Effector memory CD8-positive, alpha-beta T cell (primary cell): ENCODE measurements at regions not wholly inside any gene's neighbourhood (a gene's known extent, or its start where the extent isn't known, plus 50 kb on each side); places are given as distances from the start of the nearest gene placed in this dataset.

ENCODE experiments used
- ATAC-seq: fragments of 150-1000 bp; cut with Tn5 transposase; replicated peaks from 2 replicates; pipeline ENCODE4 v1.10.0; 2021; ENCODE audit warnings: mild to moderate bottlenecking, moderate library complexity
- DNase-seq, 3 experiments: peaks; one replicate each; pipeline ENCODE4 v3.0.0; 2021
- H3K27ac Mint-ChIP-seq, 2 donors: one replicate each; pipeline ENCODE4 v1.8.0; 2022; ENCODE audit warnings: mild to moderate bottlenecking in 2 of 2, mixed read lengths in 2 of 2, moderate library complexity in 2 of 2
- H3K27me3 Mint-ChIP-seq, 2 donors: one replicate each; pipeline ENCODE4 v1.8.0; 2022; ENCODE audit warnings: mixed read lengths in 2 of 2
- H3K36me3 Mint-ChIP-seq: one replicate; pipeline ENCODE4 v1.8.0; 2022; ENCODE audit warnings: mild to moderate bottlenecking, moderate library complexity, mixed read lengths; ENCODE audit not compliant: insufficient read depth
- H3K4me1 Mint-ChIP-seq, 2 donors: one replicate each; pipeline ENCODE4 v1.8.0; 2022; ENCODE audit warnings: low read depth in 2 of 2, mixed read lengths in 2 of 2
- H3K4me3 Mint-ChIP-seq, 2 donors: one replicate each; pipeline ENCODE4 v1.8.0; 2022; ENCODE audit warnings: mild to moderate bottlenecking in 2 of 2, mixed read lengths in 2 of 2, moderate library complexity in 2 of 2
- H3K9me3 Mint-ChIP-seq, 2 donors: one replicate each; pipeline ENCODE4 v1.8.0; 2022; ENCODE audit warnings: mixed read lengths in 2 of 2

GRCh38 chr5:40410231-40410861, 269.4 kb upstream of the PTGER4 start:
- H3K27ac Mint-ChIP-seq: peak overlapping the region; percentile 96 to 99
- peaks cover 0 to 8% of the 10 kb centered on the region in 2 donors for H3K9me3 Mint-ChIP-seq
- H3K27me3 Mint-ChIP-seq: no peaks in the 10 kb centered on the region
- DNase-seq (peak; percentile 72 to 74 (median 72)), ATAC-seq (peak; percentile 83)
- peak overlapping the region; percentile 62 to 71 for H3K4me3 Mint-ChIP-seq
- H3K4me1 Mint-ChIP-seq: peaks cover 40 to 49% of the 10 kb centered on the region in 2 donors
- peaks cover 25% of the 10 kb centered on the region for H3K36me3 Mint-ChIP-seq

DNA sequence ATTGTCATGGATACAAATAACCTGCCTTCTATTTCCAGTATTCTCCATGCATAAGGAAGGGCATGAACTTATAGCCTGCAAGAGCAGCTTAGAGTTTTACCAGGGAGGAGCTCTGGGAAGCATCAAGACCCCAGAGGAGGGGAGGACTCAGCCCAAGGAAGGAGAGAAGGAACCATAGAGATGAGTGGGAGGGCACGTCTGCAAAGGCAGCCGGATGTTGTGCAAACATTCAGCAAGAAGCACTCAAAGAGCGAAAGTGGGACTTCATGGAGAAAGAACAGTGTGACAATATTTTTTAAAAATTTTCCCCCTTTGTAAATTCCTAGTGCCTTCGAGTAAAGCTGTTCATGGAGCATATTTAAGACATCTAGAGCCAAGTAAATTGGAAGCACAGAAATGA, 270.1 kb upstream of the PTGER4 start:
- Mint-ChIP-seq H3K27ac (peak overlapping the region; percentile 96 to 99), H3K4me1 (peaks cover 42 to 52% of the 10 kb centered on the region in 2 donors), H3K9me3 (peaks cover 0 to 8% of the 10 kb centered on the region in 2 donors), H3K4me3 (peak overlapping the region; percentile 62 to 71), H3K36me3 (peaks cover 29% of the 10 kb centered on the region), H3K27me3 (no peaks in the 10 kb centered on the region)
- ATAC-seq (peak; percentile 24), DNase-seq (peak; percentile 34 to 42 (median 39))

DNA sequence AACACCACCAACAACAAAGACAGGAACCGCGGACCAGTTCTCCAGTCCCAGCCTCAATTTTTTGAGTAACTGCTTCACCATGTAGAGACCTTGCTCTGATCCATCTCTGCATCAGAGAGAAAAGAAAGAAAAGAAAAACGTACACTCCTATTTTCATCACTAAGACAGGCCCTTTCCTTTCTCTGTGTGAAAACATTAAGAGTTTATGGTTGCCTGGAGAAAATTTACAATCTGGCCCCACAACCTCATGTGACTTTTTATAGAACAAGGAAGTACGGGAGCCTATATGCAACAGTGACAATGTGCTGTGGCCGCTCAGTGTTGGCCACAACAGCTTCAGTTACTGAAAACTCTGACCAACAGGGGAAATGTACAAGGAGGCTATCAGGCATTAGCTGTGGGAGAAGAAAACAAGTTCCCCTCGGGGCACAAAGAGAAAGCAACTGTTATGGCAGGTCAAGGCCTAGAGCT, 272.9 kb upstream of the PTGER4 start:
- Mint-ChIP-seq H3K4me1 (peaks cover 59 to 68% of the 10 kb centered on the region in 2 donors), H3K27me3 (no peaks in the 10 kb centered on the region), H3K9me3 (peaks cover 0 to 15% of the 10 kb centered on the region in 2 donors), H3K36me3 (peaks cover 31% of the 10 kb centered on the region), H3K4me3 (peak overlapping the region; percentile 61 to 62), H3K27ac (peak overlapping the region; percentile 96 to 99)
- ATAC-seq (no peak), DNase-seq (no peak)

DNA sequence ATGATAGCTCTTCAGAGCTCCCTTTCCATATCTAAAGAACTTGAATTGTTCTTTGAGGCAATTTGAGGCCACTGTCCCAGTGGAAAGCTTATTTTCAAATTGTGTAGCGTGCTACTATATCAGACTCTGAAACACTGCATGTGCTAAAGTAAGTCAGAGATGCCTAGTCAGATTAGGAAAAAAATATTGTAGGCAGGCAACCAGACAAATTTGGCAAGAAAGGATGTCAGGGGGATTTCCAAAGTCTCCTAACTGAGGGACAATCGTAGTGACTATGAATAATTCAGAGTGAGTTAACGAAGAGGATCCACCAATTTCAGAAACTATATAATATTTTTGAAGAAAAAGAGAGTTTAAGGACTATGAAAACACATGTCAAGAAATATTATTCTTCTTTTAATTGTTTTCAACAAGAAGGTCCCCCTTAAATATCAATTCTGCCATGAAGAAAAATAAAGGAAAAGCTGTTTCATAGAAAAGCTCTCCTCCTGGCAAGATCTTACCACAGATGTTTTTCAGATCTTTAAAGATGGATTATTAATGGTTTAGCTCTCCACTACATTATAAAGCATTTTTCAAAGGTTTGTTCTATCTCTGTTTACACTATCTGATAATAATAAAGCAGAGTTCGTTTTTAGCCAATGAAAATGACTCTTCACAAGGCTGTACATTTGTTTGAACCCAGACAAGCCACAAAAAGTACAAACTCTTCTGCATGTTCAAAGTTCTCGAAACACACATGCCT, 273.5 kb upstream of the PTGER4 start:
- peaks cover 0 to 10% of the 10 kb centered on the region in 2 donors for H3K9me3 Mint-ChIP-seq
- DNase-seq (no peak), ATAC-seq (no peak)
- no peaks in the 10 kb centered on the region for H3K27me3 Mint-ChIP-seq
- H3K27ac Mint-ChIP-seq: peak overlapping the region; percentile 96 to 99
- peaks cover 60 to 68% of the 10 kb centered on the region in 2 donors for H3K4me1 Mint-ChIP-seq
- peaks cover 28% of the 10 kb centered on the region for H3K36me3 Mint-ChIP-seq
- peak overlapping the region; percentile 61 to 62 for H3K4me3 Mint-ChIP-seq

GRCh38 chr5:40405230-40405629, 274.5 kb upstream of the PTGER4 start:
- no peak for DNase-seq

GRCh38 chr5:40404613-40405012, 275.1 kb upstream of the PTGER4 start:
- H3K36me3 Mint-ChIP-seq: peaks cover 14% of the 10 kb centered on the region
- H3K4me3 Mint-ChIP-seq: peak overlapping the region; percentile 29 to 60
- peak overlapping the region; percentile 96 to 99 for H3K27ac Mint-ChIP-seq
- H3K27me3 Mint-ChIP-seq: no peaks in the 10 kb centered on the region
- H3K4me1 Mint-ChIP-seq: peaks cover 53 to 56% of the 10 kb centered on the region in 2 donors
- H3K9me3 Mint-ChIP-seq: peaks cover 0 to 7% of the 10 kb centered on the region in 2 donors
- ATAC-seq (peak; percentile 71), DNase-seq (no peak)

More at GRCh38 chr5:40405230-40405629, 274.5 kb upstream of the PTGER4 start:
- Mint-ChIP-seq H3K27me3 (no peaks in the 10 kb centered on the region), H3K27ac (peak overlapping the region; percentile 96 to 99), H3K4me1 (peaks cover 55 to 60% of the 10 kb centered on the region in 2 donors), H3K9me3 (peaks cover 0 to 7% of the 10 kb centered on the region in 2 donors), H3K36me3 (peaks cover 19% of the 10 kb centered on the region), H3K4me3 (peak overlapping the region in 1 of 2 donors; percentile 62)
- ATAC-seq: no peak

DNA sequence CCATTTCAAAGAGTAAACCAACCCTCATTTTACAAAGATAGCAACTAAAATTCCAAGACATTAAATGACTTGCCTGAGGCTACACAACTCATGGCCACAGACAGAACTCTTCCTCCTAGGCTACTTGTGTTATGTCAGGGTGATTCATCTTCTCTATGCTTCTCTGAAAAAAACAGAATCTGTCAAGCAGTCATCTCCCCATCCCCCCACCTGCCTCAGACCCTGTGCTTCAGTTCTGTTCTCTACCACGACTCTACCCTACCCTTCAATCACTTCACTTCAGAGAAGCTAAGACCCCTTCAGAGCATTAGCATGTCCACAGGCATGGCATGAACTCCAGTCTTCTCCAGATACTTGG, 277.7 kb upstream of the PTGER4 start:
- ATAC-seq (no peak), DNase-seq (no peak)
- Mint-ChIP-seq H3K4me3 (no peak overlapping the region), H3K4me1 (peaks cover 37 to 43% of the 10 kb centered on the region in 2 donors), H3K27me3 (no peaks in the 10 kb centered on the region), H3K27ac (peak overlapping the region in 1 of 2 donors; percentile 7), H3K36me3 (peaks cover 11% of the 10 kb centered on the region), H3K9me3 (peaks cover 0 to 7% of the 10 kb centered on the region in 2 donors)

DNA sequence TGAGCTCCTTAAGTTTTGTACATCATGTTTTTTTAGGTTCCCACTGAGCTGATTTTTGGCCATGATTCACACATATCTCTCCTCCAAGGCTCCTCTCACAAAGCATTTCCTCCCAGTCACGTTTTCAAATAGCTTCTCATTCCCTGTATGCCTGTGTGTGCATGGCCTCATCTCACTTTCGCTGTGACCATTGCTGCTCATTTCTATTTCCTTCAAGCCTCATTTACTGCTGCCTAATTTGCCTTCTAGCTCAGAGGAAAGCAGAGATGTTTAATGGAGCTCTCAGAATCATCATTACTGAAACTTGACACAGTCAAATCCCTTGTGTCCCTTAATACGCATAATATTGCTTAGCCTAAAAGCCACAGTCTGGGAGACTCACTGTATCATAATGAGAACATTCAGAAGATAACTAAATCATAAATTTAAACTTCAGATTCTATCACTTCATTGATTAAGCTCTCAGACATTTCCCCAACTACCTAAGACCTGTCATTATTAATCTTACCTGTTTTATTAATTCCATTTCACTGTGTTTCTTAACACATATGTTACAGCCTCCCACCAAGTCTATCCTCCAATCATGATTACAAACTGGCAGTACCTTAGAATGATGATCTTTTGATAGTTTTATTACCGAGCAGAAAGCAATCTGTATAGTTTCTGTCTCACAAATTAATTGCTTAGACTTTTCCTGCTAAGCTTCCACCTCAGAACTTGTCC, 278.3 kb upstream of the PTGER4 start:
- Mint-ChIP-seq H3K36me3 (peaks cover 11% of the 10 kb centered on the region), H3K4me3 (no peak overlapping the region), H3K4me1 (peaks cover 32 to 37% of the 10 kb centered on the region in 2 donors), H3K27ac (peak overlapping the region in 1 of 2 donors; percentile 7), H3K9me3 (peaks cover 0 to 7% of the 10 kb centered on the region in 2 donors), H3K27me3 (no peaks in the 10 kb centered on the region)
- DNase-seq (no peak), ATAC-seq (no peak)

DNA sequence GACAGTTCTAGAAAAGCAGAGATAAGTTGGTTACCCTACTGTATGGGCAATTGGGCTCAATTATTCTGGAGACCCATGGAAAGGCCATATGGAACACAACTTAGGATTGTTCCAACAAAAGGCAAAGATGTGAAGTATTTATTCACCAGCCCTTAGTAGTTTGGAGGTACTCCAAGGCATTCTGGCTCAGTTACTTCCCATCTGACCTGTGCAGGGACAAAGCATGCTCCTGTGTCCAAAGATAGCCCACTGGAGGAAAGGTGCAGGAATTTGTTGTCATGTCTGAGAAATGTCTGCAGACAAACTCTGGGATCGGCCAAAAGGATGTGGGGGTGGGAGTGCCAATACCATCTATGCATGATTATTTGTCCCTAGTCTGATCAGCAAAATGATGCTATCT, 279.5 kb upstream of the PTGER4 start:
- Mint-ChIP-seq H3K27ac (no peak overlapping the region), H3K27me3 (no peaks in the 10 kb centered on the region), H3K4me1 (peaks cover 26 to 29% of the 10 kb centered on the region in 2 donors), H3K36me3 (peaks cover 6% of the 10 kb centered on the region), H3K4me3 (no peak overlapping the region), H3K9me3 (peaks cover 0 to 7% of the 10 kb centered on the region in 2 donors)
- DNase-seq (no peak), ATAC-seq (no peak)

DNA sequence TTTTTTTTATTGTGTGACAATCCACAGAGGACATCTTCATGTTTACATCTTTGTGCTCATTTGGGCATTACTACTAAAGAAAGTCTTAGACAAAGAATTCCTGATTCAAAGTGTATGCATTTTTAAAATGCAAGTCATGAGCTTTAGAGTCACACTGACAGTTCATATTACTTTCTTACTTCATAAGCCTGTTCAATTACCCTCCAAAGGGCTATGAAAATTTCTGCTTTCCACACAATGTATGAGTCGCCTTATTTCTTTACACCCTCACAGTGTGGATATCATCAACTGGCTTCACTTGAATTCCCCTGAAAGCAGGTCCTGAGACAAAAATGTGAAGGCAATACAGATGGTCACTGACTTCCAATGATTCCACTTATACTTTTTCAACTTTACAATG, 280.4 kb upstream of the PTGER4 start:
- Mint-ChIP-seq H3K4me3 (no peak overlapping the region), H3K4me1 (peaks cover 21 to 25% of the 10 kb centered on the region in 2 donors), H3K27ac (no peak overlapping the region), H3K27me3 (no peaks in the 10 kb centered on the region), H3K9me3 (peaks cover 0 to 6% of the 10 kb centered on the region in 2 donors), H3K36me3 (no peaks in the 10 kb centered on the region)
- DNase-seq: no peak
- no peak for ATAC-seq

GRCh38 chr5:40397976-40398375, 281.7 kb upstream of the PTGER4 start:
- DNase-seq (no peak), ATAC-seq (no peak)
- Mint-ChIP-seq H3K27me3 (no peaks in the 10 kb centered on the region), H3K4me3 (no peak overlapping the region), H3K9me3 (no peaks in the 10 kb centered on the region), H3K27ac (no peak overlapping the region), H3K4me1 (peaks cover 12 to 17% of the 10 kb centered on the region in 2 donors), H3K36me3 (no peaks in the 10 kb centered on the region)

GRCh38 chr5:40397091-40397490, 282.6 kb upstream of the PTGER4 start:
- Mint-ChIP-seq H3K36me3 (no peaks in the 10 kb centered on the region), H3K27ac (no peak overlapping the region), H3K27me3 (no peaks in the 10 kb centered on the region), H3K4me3 (no peak overlapping the region), H3K4me1 (peaks cover 13 to 16% of the 10 kb centered on the region in 2 donors), H3K9me3 (no peaks in the 10 kb centered on the region)
- DNase-seq: no peak
- no peak for ATAC-seq

DNA sequence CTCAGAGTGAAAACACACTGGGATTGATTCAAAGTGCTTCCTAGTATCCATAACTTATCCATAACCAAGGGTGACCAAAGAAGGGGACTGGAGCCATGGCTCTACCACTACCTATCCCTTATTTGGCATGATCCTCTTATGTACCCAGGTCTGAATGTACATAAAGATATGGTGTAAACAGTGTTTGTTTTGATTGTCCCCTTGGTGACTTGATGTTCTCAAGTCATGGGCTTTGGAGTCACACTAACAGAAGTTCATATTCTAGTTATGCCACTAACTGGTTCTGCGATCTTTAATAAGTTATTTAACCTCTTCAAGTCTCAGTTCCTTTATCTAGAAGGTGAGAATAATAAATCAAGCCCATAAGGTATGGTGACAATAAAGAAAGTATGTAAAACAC, 283.4 kb upstream of the PTGER4 start:
- DNase-seq (no peak), ATAC-seq (no peak)
- no peak overlapping the region for H3K27ac Mint-ChIP-seq
- H3K27me3 Mint-ChIP-seq: no peaks in the 10 kb centered on the region
- H3K9me3 Mint-ChIP-seq: no peaks in the 10 kb centered on the region
- no peak overlapping the region for H3K4me3 Mint-ChIP-seq
- peaks cover 7 to 16% of the 10 kb centered on the region in 2 donors for H3K4me1 Mint-ChIP-seq
- H3K36me3 Mint-ChIP-seq: no peaks in the 10 kb centered on the region
